GM18951 (cell line): ENCODE measurements at regions not wholly inside any gene's neighbourhood (a gene's known extent, or its start where the extent isn't known, plus 50 kb on each side); places are given as distances from the start of the nearest gene placed in this dataset.
"Not testable (repeated sequence)": the region's sequence is repeated elsewhere in the genome, so short reads cannot be mapped to it uniquely, and the experiment has no call there.

Source experiments
- POLR2A ChIP-seq: IDR thresholded peaks from 4 replicates; pipeline ENCODE4 v1.6.1; 2011; ENCODE audit warnings: mild to moderate bottlenecking; ENCODE audit not compliant: insufficient read length, insufficient read depth; ENCODE audit errors: extremely low read depth
- in situ Hi-C: fragments of 300-500 bp; cut with MboI; formaldehyde crosslinking; loops from one replicate; pipeline ENCODE4 v1.12.0; 2022; ENCODE audit warnings: low sequenced_read_pairs, mixed read lengths, inconsistent platforms; ENCODE audit not compliant: unreplicated experiment

GRCh38 chr5:104494083-104494482 lies 931.5 kb upstream of the NUDT12 start:
- in situ Hi-C loops, result no loop called here
- no peak for TF ChIP-seq POLR2A

DNA sequence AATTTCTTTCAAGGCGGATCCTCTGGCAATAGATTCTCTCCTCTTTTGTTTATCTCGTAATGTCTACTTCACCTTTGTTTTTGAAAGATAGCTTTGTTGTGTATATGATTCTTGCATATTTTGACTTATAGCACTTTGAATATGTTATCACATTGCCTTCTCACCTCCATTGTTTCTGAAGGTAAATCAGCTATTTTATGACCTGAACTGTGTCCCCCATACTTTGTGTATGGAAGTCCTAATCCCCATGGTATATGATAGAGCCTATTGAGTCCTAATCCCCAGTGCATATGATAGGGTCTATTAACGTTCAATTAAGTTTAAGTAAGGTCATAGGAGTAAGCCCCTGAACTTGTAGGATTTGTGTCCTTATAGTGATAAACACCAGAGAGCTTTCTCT lies 910.2 kb upstream of the NUDT12 start:
- in situ Hi-C loops, result no loop called here
- TF ChIP-seq POLR2A, result no peak

DNA sequence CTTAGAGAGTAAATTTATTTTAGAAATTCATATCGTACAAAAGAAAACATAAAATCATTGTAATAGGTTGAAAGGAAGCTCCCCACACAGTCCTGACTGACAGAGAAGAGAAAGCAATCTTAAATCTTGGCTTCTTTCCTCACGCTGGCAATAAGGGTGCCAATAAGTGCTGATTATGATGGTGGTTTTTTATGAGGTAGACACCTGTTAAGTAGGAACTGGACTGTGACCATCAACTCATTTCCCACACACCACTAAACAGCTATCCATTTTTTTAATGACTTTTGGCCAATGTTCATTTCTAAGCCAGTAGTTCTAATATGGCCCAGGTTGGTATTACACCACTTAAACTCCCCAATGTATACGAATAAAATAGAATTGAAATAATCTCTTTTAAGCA lies 893.5 kb upstream of the NUDT12 start:
- in situ Hi-C loops, result no loop called here
- TF ChIP-seq POLR2A, result no peak

GRCh38 chr5:104452550-104452949 lies 890.0 kb upstream of the NUDT12 start:
- in situ Hi-C loops, result no loop called here
- no peak for TF ChIP-seq POLR2A

- in situ Hi-C loops, result not testable (repeated sequence)
These were observed 889.3 kb upstream of the NUDT12 start for GRCh38 chr5:104451911-104452310.

- in situ Hi-C loops, result no loop called here
- TF ChIP-seq POLR2A, result no peak
These were observed 882.1 kb upstream of the NUDT12 start for GRCh38 chr5:104444656-104445055.

GRCh38 chr5:104443706-104444105 lies 881.1 kb upstream of the NUDT12 start:
- TF ChIP-seq POLR2A, result no peak
- in situ Hi-C loops, result no loop called here

- in situ Hi-C loops, result no loop called here
- TF ChIP-seq POLR2A, result no peak
These were observed 869.4 kb upstream of the NUDT12 start for GRCh38 chr5:104431981-104432380.

DNA sequence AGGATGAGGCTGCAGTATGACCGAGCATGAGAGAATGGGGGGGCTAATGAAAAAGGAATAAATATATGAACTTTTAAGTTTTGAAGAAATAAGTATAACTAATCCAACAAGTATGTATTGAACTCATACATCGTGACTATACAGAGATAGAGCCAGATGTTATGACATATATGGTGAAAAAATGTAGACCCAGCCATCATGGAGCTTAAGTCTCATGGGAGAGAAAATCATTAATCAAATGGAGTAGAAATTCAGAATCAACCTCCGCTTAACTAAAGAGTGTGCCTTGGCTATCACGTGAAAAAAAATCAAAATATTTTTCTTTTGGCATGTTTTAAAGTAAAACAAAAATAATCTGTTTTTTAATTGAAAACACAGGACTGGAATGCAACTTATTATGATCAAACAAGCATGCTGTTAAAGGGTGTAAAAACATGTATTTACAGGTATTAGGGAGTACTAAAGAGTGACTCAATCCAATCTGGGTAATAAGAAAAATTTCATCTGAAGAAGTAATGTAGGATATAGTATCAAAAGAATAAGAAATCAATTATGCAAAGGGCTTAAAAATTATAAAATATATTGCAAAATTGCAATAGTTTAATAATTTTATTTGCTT lies 868.5 kb upstream of the NUDT12 start:
- in situ Hi-C loops, result no loop called here
- no peak for TF ChIP-seq POLR2A

- TF ChIP-seq POLR2A, result no peak
- in situ Hi-C loops, result no loop called here
These were observed 867.3 kb upstream of the NUDT12 start for GRCh38 chr5:104429911-104430310.

DNA sequence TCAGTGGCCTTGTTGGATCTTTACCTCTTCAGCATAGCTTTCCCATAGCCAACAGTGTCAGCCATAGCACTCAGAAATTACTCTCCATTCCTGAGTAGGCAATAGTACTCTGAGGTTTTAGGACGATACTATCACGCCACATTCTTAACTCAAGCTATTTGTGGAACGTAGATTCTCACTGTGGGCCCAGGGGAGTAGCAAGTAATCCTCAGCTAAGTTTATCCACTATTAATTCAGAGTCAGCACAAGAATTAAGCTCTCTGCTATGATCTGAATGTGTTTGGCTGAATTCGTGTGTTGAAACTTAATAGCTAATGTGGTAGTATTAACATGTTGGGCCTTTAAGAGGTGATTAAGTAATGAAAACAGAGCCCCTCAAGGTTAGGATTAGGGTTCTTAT lies 858.8 kb upstream of the NUDT12 start:
- in situ Hi-C loops, result no loop called here
- TF ChIP-seq POLR2A, result no peak

GRCh38 chr5:104418056-104418455 lies 855.5 kb upstream of the NUDT12 start:
- in situ Hi-C loops, result no loop called here
- no peak for TF ChIP-seq POLR2A

GRCh38 chr5:104412649-104413240 lies 850.2 kb upstream of the NUDT12 start:
- in situ Hi-C loops, result no loop called here
- no peak for TF ChIP-seq POLR2A

DNA sequence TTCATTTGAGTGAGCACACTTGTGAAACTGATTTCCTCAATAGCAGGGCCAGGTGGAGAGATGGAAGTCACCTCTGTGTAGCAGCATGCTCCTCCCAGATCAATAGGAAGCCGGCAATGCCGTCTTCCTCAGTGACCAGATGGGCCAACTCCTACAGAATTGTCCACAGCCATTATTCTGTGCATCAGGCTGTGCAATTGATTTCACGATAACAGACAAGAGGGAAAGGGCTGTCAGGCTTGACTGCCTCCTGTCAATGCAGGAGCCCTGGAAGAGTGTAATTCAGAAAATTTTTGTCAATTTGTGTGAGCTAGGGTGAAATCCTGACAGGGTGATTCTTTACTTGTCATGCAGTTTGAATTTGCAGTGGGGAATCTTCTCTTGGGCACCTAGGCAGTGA lies 838.4 kb upstream of the NUDT12 start:
- in situ Hi-C loops, result no loop called here

DNA sequence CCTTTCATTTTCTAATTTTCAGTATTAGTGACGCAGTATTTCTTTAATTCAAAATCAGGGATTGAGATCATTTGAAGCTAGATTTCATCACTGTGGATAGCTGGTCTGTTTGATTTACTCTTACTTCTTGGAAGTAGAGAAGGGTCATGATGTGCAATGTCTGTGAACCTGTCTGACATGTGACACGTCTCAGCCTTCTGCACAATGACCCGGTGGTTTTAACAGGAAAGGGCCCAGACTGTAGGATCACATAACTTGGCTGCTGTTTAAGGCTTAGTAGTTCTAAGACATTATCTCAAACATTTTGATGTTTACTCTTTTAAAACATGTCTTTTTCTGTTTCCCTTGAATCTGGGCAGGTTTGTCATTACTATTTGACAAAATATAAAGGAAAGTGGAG lies 823.3 kb upstream of the NUDT12 start:
- in situ Hi-C loops, result no loop called here

More for the DNA sequence above, 838.4 kb upstream of the NUDT12 start:
- no peak for TF ChIP-seq POLR2A

More for the DNA sequence above, 823.3 kb upstream of the NUDT12 start:
- no peak for TF ChIP-seq POLR2A
